HG02642 (cell line): ENCODE measurements at regions not wholly inside any gene's neighbourhood (a gene's known extent, or its start where the extent isn't known, plus 50 kb on each side); places are given as distances from the start of the nearest gene placed in this dataset.

Source experiments
- ATAC-seq: cut with Tn5 transposase; IDR thresholded peaks from one replicate; pipeline ENCODE4 v1.9.1; 2021; ENCODE audit warnings: mild to moderate bottlenecking; ENCODE audit not compliant: unreplicated experiment, poor library complexity

DNA sequence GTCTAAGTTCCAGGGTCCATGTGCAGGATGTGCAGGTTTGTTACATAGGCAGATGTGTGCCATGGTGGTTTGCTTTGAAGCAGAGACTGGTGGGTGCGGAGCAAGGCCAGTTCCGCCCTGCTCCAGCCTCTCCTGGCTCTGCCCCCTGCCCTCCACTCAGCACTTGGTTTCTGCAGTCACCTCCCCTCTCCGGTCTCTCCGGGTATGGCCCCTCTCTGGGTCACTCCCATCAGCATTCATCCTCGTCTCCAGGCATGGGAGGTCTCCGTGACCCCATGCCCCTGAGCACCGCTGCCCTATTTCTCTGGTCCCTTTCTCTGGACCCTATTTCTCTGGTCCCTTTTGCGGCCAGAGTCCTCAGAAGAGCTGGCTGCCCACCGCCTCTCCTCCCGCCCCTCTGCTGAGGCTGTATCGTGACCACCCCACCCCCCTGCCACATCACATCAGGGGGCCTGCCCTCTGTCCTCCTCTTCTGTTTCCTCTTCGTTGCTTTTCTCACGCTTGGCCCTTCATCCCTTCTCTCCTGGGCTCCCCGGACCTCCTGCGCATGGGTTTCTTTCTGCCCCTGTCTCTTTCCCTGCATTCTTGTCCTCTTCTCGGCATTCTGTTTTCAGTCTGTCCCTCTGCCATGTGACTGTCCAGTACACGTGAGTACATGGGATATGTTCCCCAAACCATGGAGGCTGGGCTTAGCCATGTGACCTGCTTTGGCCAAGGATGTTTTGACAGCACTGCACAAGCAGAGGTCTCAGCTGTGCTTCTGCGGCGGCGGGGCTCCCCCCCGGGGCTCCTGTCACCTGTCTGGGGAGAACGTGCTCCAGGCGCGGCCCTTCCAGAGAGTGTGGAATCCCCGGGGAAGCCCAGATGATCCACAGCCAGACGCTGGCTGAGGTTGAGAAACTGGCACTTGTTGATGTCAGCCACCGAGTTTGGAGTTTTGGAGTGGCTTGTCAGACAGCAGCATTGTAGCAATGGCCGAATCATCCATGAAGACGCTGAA, 54.4 kb upstream of the C1orf174 start:
- ATAC-seq = no peak

DNA sequence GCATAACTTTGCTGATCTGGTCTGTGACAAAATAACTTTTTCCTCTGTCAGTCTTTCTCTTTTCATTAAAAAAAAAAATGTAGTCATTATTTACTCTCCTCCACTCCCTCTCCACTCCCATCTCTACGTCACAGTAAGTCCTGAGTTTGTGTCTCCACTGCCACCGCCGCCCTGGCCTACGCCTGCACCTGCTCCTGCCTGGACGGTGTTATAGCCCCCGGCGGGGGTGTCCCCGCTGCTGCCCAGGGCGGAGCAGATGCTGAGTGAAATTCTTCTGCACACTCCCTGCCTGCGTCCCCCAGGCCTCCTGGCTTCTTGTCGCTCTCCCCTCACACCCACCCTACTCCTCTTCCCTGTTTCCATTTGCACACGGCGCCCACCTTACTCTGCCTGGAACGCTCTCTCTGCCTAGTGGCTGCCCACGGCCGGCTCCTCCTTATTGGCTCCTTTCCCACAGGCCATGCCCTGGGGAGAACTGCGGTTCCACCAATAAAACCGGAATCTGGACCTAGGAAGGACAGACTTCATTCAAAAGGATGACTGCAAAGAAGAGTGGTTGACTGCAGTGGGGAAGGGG, 55.2 kb upstream of the C1orf174 start:
- ATAC-seq = no peak

DNA sequence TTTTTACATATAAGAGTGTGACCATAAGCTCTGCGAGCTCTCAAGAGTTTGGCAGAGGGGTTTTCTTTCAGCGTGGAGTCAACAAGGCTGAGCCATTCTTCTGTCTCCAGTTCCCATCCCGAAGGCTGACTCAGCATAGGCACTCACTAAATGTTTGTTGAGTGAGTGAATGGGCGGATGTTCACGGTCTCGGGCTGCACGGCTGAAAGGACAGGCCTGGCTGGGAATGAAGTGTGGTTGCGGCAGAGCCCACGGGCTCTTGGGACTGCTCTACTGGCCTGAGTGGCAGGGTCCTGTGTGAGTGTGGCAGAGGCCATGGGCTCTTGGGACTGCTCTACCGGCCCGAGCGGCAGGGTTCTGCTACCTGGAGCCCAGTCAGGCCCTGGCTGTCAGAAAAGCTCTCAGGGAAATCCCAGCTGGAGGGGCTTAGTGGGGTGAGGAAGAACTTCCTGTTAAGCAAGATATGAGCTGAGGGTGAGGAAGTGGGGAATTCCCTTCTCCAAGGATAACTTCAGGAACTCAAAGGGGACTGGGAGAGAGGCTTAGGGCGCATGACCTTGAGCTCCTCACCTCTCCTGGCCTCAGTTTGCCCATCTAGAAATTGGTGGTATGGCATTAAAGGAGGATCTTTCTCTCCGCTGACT, 56.6 kb upstream of the C1orf174 start:
- no peak for ATAC-seq

DNA sequence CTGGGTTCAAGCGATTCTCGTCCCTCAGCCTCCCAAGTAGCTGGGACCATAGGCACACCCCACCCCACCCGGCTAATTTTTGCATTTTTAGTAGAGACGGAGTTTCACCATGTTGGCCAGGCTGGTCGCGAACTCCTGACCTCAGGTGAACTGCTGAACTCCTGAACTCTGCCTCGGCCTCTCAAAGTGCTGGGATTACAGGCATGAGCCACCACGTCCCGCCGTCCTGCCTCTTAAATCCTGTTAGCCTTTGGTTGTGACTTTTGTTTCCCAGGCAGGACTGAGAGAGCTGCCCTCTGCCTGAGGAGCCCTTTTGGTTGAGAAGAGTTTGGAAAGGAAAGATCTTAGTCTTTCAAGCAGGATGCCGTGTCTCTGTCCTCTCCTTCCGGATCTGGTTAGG, 59.3 kb upstream of the C1orf174 start:
- no peak for ATAC-seq

DNA sequence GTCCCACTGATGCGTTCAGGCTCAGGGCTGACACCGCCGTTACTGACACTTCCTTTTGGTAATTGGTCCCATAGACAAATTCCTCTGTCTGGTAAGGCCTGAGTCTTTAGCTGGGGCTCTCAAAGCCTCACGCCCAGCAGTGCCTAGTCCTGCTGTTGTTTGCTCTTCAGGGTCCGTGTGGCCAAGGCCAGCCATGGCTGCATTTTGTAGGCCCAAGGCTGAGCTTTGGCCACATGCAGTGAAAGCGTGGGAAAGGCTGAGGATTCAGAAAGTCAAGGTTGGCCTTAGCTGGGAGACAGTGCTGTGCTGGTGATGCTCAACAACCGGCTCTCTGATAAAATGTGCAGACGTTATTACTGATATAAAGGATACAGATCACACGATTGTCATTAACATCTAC, 63.5 kb upstream of the C1orf174 start:
- no peak for ATAC-seq

DNA sequence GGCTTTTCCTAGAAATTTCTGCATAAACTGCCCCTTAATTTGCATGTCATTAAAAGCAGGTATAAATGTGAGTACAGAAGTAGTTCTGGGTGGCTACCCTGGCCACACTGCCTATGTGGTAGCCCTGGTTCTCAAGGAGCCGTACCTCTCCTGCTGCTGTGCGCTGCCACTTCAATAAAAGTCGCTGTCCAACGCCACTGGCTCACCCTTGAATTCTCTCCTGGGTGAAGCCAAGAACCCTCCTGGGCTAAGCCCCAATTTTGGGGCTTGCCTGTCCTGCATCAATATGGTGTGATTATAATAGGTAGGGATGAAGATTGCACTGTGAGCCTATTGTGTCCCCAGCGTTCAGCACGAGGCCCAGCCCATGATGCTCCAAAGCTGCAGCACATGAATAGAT, 65.6 kb upstream of the C1orf174 start:
- no peak for ATAC-seq

DNA sequence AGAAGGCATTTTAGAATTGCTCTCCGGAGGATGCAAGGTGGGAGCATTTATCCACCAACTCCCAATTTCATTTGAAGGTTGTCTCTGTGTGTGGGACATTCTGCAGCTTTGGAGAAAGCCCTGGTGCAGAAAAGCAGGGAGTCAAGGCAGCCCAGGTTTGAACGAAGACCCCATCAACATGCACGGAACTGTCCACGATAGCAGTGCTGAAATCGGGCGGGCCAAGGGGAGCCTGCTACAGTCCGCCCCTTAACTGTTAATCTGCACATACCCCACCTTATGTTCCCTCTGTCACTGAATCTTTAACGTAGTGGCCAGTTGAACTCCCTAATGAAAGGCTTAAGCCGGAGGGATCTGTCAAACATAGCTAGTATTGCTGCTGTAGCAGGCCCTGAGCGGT, 68.8 kb upstream of the C1orf174 start:
- no peak for ATAC-seq

DNA sequence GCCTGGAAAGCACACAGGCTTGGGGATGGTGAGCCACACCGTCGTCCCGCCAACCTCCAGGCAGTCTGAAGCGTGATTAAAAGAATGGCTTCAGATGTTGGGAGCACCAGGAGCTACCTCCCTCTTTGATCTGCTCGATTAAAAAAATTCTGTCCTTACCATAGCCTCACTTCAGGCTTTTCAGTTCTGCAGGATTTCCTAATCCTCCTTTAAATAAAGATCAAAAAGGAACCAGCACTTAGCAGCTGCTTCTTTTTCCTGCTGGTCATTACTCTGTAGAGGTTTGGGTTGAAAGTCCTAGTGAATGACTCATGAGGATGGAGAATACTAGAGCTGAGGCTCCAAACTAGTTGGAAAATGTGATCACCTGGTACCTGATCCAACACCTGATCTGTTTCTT, 71.9 kb upstream of the C1orf174 start:
- ATAC-seq = no peak

DNA sequence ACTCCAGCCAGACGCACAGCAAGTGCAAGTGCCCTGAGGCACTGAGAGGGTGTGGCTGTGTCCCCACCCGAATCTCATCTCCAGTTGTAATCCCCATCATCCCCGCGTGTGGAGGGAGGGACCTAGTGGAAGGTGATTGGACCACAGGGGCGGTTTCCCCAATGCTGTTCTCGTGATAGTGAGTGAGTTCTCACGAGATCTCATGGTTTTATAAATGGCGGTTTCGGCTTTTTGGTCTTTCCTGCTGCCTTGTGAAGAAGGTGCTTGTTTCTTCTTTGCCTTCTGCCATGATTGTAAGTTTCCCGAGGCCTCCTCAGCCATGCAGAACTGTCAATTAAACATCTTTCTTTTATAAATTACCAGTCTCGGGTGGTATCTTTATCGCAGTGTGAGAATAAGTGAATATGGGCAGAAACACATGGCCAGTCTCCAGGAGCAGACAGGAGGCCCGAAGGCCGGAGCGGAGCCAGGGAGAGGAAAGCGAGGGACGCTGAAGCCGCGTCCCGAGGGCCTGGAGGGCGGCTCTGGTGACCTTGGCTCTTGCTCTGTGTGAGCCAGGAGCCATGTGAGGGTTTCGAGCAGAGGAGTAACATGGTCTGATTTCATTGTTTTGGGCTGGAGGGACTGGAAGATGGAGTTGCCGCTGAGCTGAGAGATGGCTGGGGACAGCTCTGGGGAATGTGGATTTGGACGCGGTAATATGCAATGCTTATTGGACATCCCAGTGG, 76.0 kb upstream of the C1orf174 start:
- no peak for ATAC-seq

DNA sequence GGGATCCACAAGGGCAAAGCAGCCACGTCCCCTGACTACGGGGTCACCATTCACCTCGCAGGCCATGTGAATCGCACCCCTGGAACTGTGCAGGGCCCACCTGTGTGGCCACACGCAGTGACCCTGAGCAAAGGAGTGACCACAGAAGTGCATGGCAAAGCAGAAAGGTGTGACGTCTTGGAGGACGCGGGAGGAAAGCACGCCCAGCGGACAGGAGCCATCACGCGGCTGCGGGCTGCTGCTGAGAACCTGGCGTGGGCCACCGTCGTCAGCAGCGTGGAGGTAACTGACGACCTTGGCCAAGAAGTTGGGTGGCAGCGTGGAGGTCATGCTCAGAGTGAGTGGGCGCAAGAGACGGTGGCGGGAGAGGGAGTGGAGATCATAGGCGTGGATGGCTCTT, 76.7 kb upstream of the C1orf174 start:
- no peak for ATAC-seq

DNA sequence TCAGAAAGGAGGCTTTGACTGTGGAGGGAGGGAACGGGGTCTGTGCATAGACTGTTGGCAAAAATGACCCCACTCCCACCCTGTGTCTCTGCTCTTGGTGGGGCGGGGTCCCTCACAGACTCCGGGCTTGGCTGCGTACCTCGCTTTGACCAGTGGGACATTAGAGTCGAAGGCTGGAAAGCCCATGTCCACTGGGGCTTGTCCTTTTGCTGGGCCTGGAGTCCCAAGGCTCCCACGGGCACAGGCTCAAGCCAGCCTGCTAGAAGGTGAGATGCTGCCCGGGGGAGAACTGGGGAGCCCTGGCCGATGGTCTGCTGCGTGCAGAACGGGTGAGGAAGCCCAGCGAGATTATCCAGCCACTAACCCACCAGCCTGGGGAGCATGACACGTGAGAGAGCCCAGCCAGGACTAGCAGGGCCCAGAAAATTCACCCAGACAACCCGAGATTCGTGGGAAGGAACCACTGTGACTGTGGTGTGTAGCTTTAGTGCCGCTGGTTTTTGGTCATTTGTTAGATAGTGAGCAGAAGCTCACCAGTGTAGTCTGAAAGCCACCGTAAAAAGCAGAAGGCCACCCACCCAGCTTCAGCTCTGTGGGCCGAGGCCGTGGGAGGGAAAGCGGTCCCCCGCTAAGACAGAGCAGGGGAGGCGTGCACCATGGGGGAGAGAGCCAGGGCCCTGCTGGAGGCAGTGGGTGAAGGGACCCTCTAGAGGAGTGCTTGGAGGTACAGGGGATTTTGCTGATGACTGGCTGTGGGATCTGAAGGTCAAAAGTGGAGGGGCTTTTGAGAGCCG, 78.3 kb upstream of the C1orf174 start:
- ATAC-seq = no peak

DNA sequence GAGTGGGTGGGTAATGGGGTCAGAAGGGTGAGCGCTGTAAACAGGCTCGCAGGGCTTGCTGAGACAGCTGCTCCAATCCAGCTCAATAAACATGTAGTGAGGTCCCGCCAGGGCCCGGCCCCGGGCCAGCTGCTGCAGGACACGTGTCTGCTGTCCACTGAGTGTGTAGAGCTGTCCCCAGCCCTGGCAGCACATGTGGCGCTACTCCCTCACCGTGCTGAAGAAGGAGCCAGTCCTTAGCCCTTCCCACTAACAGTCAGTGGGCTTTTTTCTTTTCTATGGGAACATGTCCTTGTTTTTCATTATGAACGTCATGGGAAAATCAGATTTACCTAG, 78.9 kb upstream of the C1orf174 start:
- no peak for ATAC-seq

DNA sequence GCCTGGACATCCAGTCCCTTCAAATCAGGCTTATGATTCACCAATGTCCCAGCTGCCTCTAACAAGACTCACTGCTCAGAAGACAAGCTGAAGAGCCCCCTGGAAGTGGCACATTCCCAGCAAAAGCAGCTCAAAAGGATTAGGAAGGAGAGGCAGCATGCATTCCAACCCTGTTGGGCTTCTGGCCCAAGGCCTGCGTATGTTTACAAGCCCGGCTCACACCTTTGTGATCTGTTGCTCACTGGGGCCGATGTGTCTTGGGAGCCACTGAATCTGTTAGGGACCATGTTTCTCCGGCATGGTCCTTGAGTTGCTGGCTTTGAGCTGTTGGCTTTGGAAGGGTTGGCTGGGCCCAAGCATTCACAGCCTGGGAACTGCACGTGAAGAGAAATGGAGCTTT, 81.2 kb upstream of the C1orf174 start:
- no peak for ATAC-seq

DNA sequence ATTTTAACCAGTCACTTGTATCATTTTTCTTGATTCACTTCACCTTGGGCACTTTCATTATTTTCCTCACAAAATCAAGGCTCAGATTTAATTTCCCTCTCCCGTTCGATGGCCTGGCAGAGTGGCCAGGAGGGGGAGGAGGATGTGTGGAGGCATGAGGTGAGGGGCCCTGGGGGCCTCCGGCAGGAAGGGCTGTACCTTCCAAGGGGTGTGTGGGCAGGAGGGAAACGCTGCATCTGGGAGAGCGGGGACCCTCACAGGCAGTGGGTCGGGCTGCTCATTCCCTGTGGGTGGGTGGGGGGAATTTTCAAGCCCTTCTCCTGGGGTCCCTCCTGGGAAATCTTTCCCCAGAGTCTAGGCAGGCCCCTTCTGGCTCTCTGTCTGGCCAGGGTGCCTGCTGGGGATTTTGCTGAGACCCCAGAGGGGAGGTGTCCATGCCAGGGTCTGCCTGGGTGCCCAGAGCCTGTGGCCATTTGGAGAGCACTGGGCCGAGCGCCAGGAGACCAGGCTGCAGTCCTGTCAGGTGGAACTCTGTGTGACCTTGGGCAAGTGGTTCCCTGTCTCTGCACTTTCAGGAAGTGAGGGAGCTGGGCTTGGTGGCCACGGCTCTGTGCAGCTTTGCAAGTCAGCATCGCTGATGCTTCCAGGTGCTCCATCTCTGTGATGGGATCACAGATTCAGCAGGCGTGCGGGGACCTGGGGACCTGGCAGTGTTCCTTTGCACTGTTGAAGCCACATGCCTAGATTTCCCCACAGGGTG, 81.9 kb upstream of the C1orf174 start:
- no peak for ATAC-seq

DNA sequence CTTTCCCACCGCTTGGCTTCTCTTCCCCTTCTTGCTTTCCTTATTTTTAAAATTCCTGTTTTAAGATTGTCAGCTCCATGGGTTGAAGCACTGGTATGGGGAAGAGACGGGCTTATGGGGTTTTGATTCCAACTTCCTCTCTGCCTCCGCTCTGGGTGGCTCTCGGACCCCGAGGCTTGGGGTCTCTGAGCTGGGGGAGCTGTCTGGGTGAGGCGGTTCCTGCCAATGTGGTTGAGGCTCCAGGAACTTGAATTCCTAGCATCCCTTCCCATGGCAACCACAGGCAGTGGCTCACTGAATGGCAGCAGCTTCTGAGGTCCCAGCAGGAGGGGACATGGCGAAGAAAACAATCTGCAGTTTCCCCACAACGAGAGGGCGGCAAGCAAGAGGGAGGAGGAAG, 83.1 kb upstream of the C1orf174 start:
- no peak for ATAC-seq

DNA sequence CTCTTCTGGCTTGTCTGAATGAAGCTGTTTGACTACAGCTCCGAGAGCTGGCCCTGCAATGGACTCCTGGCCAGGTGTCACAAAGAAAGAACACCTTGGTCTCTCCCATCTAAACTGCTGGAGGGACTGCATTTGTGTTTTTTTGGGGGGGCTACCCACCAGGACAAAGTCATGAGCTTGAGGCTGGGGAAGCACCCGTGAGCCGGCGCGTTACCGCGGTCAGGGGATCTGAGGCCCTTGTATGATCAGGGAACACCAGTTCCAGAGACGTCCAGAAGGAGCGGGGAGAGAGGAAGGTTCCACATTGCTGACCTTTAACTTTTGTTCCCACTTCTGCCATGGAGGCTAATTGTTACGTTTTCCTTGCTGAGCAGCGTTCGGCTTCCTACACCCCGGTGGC, 84.5 kb upstream of the C1orf174 start:
- no peak for ATAC-seq

DNA sequence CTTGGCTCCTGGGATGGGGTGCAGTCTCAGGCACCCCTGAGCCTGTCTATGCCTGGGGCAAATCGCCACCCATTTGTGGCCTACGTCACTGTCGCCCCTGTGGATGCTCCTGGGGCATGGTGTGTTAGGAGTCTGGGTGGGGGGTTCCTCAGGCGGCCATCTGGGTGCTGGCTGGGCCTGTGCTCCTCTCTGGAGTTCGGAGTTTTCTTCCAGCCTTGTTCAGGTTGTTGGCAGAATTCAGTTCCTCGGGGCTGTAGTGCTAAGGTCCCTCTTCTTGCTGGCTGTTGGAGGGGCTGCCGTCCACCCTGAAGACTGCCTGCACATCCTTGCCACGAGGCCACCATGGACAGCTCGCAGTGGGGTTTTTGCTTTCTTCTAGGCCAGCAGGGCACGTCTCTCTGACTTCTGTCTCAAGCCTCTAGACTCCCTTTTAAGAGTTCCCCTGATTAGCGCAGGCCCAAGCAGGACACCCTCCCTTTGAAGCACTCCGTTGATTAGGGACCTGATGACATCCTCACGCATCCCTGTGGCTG, 86.7 kb upstream of the C1orf174 start:
- no peak for ATAC-seq

DNA sequence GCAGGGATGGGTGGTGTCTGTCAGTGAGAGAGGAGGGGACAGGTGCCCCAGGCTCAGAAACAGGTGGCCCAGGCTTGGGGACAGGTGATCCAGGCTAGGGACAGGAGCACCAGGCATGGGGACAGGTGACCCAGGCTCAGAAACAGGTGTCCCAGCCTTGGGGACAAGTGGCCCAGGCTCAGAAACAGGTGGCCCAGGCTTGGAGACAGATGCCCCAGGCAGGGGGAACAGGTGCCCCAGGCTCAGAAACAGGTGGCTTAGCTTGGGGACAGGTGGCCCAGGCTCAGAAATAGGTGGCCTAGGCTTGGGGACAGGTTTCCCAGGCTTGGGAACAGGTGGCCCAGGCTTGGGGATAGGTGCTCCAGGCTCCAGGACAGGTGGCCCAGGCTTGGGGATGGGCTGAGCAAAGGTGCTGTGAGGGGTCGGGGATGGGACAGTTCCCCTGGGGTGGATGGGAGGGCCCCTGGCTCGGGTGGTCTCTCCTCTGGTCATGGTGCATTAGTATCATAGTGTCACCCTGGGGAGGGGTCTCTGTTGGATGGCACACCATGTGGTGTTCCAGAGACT, 87.7 kb upstream of the C1orf174 start:
- ATAC-seq = no peak

DNA sequence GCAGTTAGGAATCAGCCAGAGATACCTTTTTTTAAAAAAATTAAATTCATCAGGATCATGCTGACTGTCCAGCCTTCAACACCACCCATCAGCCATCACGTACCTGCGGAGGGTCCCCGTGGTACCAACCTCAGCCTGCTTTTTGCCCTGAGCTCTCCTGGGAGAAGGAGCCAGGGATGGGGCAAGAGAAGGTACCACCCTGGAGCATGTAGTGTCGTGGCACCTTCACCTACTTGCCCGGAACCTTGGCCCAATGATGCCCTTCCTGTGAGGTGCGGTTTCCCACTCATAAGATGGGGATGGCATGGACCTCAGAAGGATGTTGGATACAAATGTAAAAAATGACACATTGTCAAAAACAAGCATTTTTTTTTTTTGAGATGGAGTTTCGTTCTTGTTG, 88.4 kb upstream of the C1orf174 start:
- no peak for ATAC-seq
